SJCRH30 (cell line): ENCODE measurements at regions not wholly inside any gene's neighbourhood (a gene's known extent, or its start where the extent isn't known, plus 50 kb on each side); places are given as distances from the start of the nearest gene placed in this dataset.
"Not testable (repeated sequence)": the region's sequence is repeated elsewhere in the genome, so short reads cannot be mapped to it uniquely, and the experiment has no call there.

Experiments
- DNase-seq, 2 experiments: peaks; one replicate each; pipeline ENCODE4 v3.0.0-alpha.2; 2015 to 2020
- H3K27ac ChIP-seq: fragments of 250-450 bp; sonication (Bioruptor Pico); 2 replicates; pipeline ENCODE4 v1.5.1; 2020; ENCODE audit warnings: mild to moderate bottlenecking, moderate library complexity
- H3K27me3 ChIP-seq: fragments of 250-450 bp; sonication (Bioruptor Pico); 2 replicates; pipeline ENCODE4 v1.5.1; 2020; ENCODE audit warnings: mild to moderate bottlenecking, moderate library complexity
- H3K36me3 ChIP-seq: fragments of 250-450 bp; sonication (Bioruptor Pico); 2 replicates; pipeline ENCODE4 v1.5.1; 2020; ENCODE audit warnings: mild to moderate bottlenecking, moderate library complexity
- H3K4me1 ChIP-seq: fragments of 250-450 bp; sonication (Bioruptor Pico); 2 replicates; pipeline ENCODE4 v1.5.1; 2020; ENCODE audit warnings: mild to moderate bottlenecking, moderate library complexity
- H3K4me3 ChIP-seq: fragments of 250-450 bp; sonication (Bioruptor Pico); 2 replicates; pipeline ENCODE4 v1.5.1; 2020; ENCODE audit warnings: mild to moderate bottlenecking, moderate library complexity
- H3K9me3 ChIP-seq: fragments of 250-450 bp; sonication (Bioruptor Pico); replicated peaks from 2 replicates; pipeline ENCODE4 v1.5.1; 2020; ENCODE audit warnings: mild to moderate bottlenecking, moderate library complexity

GRCh38 chr4:151488968-151489367 is 80.0 kb downstream of the FHIP1A start:
- Histone ChIP-seq H3K27ac (no peak overlapping the region), H3K36me3 (no peaks in the 10 kb centered on the region), H3K27me3 (no peaks in the 10 kb centered on the region), H3K9me3 (0 out of 2 replicates have a peak, but pooled peaks cover 5% of the 10 kb centered on the region), H3K4me1 (peaks cover 9% of the 10 kb centered on the region), H3K4me3 (no peak overlapping the region)
- no peak for DNase-seq

GRCh38 chr4:151489462-151490203 is 80.7 kb downstream of the FHIP1A start:
- Histone ChIP-seq H3K4me1 (peaks cover 3% of the 10 kb centered on the region), H3K4me3 (no peak overlapping the region), H3K27ac (no peak overlapping the region), H3K27me3 (no peaks in the 10 kb centered on the region), H3K36me3 (no peaks in the 10 kb centered on the region), H3K9me3 (0 out of 2 replicates have a peak, but pooled peaks cover 5% of the 10 kb centered on the region)
- DNase-seq = peak; percentile 11 to 15

GRCh38 chr4:151495612-151496011 is 86.6 kb downstream of the FHIP1A start:
- Histone ChIP-seq H3K4me1 (peaks cover 11% of the 10 kb centered on the region; the same call in 1 of the 2 replicates), H3K27ac (peak overlapping the region; percentile 62)
- not testable (repeated sequence) for H3K36me3 ChIP-seq, H3K27me3 ChIP-seq, H3K4me3 ChIP-seq, H3K9me3 ChIP-seq
- DNase-seq = peak; percentile 57 to 68

GRCh38 chr4:151511548-151511947 is 102.6 kb downstream of the FHIP1A start:
- not testable (repeated sequence) for DNase-seq, H3K4me1 ChIP-seq, H3K4me3 ChIP-seq, H3K9me3 ChIP-seq, H3K27me3 ChIP-seq, H3K27ac ChIP-seq, H3K36me3 ChIP-seq

GRCh38 chr4:151517896-151518295 is 108.9 kb downstream of the FHIP1A start:
- Histone ChIP-seq H3K27ac (no peak overlapping the region), H3K27me3 (no peaks in the 10 kb centered on the region), H3K36me3 (no peaks in the 10 kb centered on the region), H3K4me3 (no peak overlapping the region), H3K4me1 (no peaks in the 10 kb centered on the region), H3K9me3 (no peaks in the 10 kb centered on the region)
- no peak for DNase-seq

GRCh38 chr4:151518359-151518758 is 109.4 kb downstream of the FHIP1A start:
- no peak for DNase-seq
- Histone ChIP-seq H3K4me1 (no peaks in the 10 kb centered on the region), H3K9me3 (no peaks in the 10 kb centered on the region), H3K36me3 (no peaks in the 10 kb centered on the region), H3K27me3 (no peaks in the 10 kb centered on the region), H3K4me3 (no peak overlapping the region), H3K27ac (no peak overlapping the region)

- no peaks in the 10 kb centered on the region for H3K4me1 ChIP-seq
- no peaks in the 10 kb centered on the region for H3K27me3 ChIP-seq
- H3K36me3 ChIP-seq = no peaks in the 10 kb centered on the region
- no peak overlapping the region for H3K4me3 ChIP-seq
- no peak overlapping the region for H3K27ac ChIP-seq
- H3K9me3 ChIP-seq = no peaks in the 10 kb centered on the region
- DNase-seq = no peak
Measured at GRCh38 chr4:151519728-151520415, 110.9 kb downstream of the FHIP1A start.

- no peak overlapping the region for H3K4me3 ChIP-seq
Measured at GRCh38 chr4:151522866-151523519, 114.0 kb downstream of the FHIP1A start.

GRCh38 chr4:151524610-151525009 is 115.6 kb downstream of the FHIP1A start:
- DNase-seq = no peak
- Histone ChIP-seq H3K27ac (no peak overlapping the region), H3K9me3 (no peaks in the 10 kb centered on the region), H3K27me3 (no peaks in the 10 kb centered on the region), H3K36me3 (no peaks in the 10 kb centered on the region), H3K4me3 (no peak overlapping the region), H3K4me1 (no peaks in the 10 kb centered on the region)

More at GRCh38 chr4:151522866-151523519, 114.0 kb downstream of the FHIP1A start:
- Histone ChIP-seq H3K27me3 (no peaks in the 10 kb centered on the region), H3K36me3 (no peaks in the 10 kb centered on the region), H3K4me1 (no peaks in the 10 kb centered on the region), H3K9me3 (no peaks in the 10 kb centered on the region), H3K27ac (no peak overlapping the region)
- no peak for DNase-seq

- not testable (repeated sequence) for H3K9me3 ChIP-seq, H3K27ac ChIP-seq, H3K36me3 ChIP-seq, H3K4me3 ChIP-seq, H3K27me3 ChIP-seq, DNase-seq, H3K4me1 ChIP-seq
Measured at GRCh38 chr4:151526489-151526888, 117.5 kb downstream of the FHIP1A start.

- H3K27ac ChIP-seq = no peak overlapping the region
- no peak overlapping the region for H3K4me3 ChIP-seq
Measured at GRCh38 chr4:151527699-151528098, 118.7 kb downstream of the FHIP1A start.

GRCh38 chr4:151529187-151529586 is 120.2 kb downstream of the FHIP1A start:
- H3K27me3 ChIP-seq = no peaks in the 10 kb centered on the region
- H3K4me3 ChIP-seq = no peak overlapping the region
- H3K9me3 ChIP-seq = no peaks in the 10 kb centered on the region
- no peaks in the 10 kb centered on the region for H3K36me3 ChIP-seq
- no peaks in the 10 kb centered on the region for H3K4me1 ChIP-seq
- no peak overlapping the region for H3K27ac ChIP-seq
- no peak for DNase-seq

More at GRCh38 chr4:151527699-151528098, 118.7 kb downstream of the FHIP1A start:
- Histone ChIP-seq H3K9me3 (no peaks in the 10 kb centered on the region), H3K27me3 (no peaks in the 10 kb centered on the region), H3K4me1 (no peaks in the 10 kb centered on the region), H3K36me3 (no peaks in the 10 kb centered on the region)
- no peak for DNase-seq

- Histone ChIP-seq H3K27me3 (no peaks in the 10 kb centered on the region), H3K4me1 (no peaks in the 10 kb centered on the region), H3K4me3 (no peak overlapping the region), H3K27ac (no peak overlapping the region), H3K36me3 (no peaks in the 10 kb centered on the region), H3K9me3 (no peaks in the 10 kb centered on the region)
- DNase-seq = no peak
Measured at GRCh38 chr4:151530230-151530629, 121.3 kb downstream of the FHIP1A start.

- Histone ChIP-seq H3K27ac (no peak overlapping the region), H3K4me3 (no peak overlapping the region), H3K27me3 (no peaks in the 10 kb centered on the region), H3K36me3 (no peaks in the 10 kb centered on the region), H3K9me3 (no peaks in the 10 kb centered on the region), H3K4me1 (no peaks in the 10 kb centered on the region)
- DNase-seq = no peak
Measured at GRCh38 chr4:151530783-151531182, 121.8 kb downstream of the FHIP1A start.

- no peaks in the 10 kb centered on the region for H3K27me3 ChIP-seq
- no peaks in the 10 kb centered on the region for H3K4me1 ChIP-seq
- H3K9me3 ChIP-seq = no peaks in the 10 kb centered on the region
- H3K27ac ChIP-seq = no peak overlapping the region
- no peaks in the 10 kb centered on the region for H3K36me3 ChIP-seq
- no peak overlapping the region for H3K4me3 ChIP-seq
- DNase-seq = no peak
Measured at GRCh38 chr4:151532001-151532708, 123.2 kb downstream of the FHIP1A start.
